DMS114 treated with DMSO at 0.1 percent for 48 hours (cell line): ENCODE measurements at regions not wholly inside any gene's neighbourhood (a gene's known extent, or its start where the extent isn't known, plus 50 kb on each side); places are given as distances from the start of the nearest gene placed in this dataset.
"Not testable (repeated sequence)": the region's sequence is repeated elsewhere in the genome, so short reads cannot be mapped to it uniquely, and the experiment has no call there.

ENCODE experiments used
- DNase-seq: peaks from one replicate; lab custom pipeline; 2025; ENCODE audit not compliant: unreplicated experiment; lab: John Stamatoyannopoulos, UW

DNA sequence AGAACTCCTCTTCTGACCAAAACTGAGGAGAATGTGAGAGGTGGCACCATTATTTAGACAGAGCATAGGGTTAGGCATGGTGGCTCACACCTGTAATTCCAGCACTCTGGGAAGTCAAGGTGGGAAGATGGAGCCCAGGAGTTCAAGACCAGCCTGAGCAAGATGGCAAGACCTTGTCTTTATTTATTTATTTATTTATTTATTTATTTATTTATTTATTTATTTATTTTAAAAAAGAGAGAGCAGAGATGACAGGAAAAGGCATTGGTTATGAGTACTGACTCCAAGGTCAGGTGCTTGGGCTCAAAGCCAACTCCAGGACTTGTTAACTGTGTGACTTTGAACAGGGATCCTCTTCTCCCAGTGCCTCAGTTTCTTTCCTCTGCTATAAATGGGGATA is 217.7 kb downstream of the MEX3B start:
- no peak for DNase-seq

DNA sequence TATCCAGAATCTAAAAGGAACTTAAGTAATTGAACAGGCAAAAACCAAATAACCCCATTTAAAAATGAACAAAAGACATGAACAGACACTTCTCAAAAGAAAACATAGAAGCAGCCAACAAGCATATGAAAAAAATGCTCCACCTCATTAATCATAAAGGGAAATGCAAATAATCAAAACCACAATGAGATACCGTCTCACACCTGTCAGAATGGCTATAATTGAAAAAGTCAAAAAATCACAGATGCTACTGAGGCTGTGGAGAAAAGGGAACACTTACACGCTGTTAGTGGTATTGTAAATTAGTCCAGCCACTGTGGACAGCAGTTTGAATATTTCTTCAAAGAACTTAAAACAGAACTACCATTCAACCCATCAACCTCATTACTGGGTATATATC is 220.7 kb downstream of the MEX3B start:
- DNase-seq = no peak

DNA sequence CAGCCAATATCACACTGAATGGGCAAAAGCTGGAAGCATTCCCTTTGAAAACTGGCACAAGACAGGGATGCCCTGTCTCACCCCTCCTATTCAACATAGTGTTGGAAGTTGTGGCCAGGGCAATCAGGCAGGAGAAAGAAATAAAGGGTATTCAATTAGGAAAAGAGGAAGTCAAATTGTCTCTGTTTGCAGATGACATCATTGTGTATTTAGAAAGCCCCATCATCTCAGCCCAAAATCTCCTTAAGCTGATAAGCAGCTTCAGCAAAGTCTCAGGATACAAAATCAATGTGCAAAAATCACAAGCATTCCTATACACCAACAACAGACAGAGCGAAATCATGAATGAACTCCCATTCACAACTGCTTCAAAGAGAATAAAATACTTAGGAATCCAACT is 223.2 kb downstream of the MEX3B start:
- DNase-seq = not testable (repeated sequence)

DNA sequence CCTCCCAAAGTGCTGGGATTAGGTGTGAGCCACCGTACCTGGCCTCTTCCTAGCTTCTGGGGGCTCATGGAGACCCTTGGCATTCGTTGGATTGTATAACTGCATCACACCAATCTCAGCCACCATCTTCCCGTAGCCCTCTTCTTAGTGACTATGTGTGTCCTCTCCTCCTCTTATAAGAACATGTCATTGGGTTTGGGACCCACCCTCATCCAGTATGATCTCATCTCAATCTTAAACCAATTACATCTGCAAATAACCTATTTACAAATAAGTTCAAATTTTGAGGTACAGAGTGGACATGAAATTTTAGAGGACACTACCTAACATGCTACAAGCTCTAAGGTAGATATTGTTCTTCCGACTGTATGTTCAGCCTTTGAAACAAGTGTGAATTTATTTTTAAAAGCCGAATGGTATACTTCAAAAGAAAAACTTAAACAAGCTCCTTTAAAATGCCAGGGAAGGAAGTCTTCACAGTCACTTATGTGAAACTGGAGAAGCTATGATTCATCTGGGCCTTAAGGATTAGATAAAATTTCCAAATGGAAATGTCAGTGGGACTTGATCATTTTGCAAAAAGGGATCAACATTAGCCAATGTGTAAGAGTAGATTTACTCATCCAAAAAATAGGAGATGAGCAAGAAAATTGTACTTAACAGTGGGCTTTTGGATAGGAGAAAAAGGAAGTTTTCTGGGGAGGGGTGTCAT is 225.7 kb downstream of the MEX3B start:
- DNase-seq = no peak

DNA sequence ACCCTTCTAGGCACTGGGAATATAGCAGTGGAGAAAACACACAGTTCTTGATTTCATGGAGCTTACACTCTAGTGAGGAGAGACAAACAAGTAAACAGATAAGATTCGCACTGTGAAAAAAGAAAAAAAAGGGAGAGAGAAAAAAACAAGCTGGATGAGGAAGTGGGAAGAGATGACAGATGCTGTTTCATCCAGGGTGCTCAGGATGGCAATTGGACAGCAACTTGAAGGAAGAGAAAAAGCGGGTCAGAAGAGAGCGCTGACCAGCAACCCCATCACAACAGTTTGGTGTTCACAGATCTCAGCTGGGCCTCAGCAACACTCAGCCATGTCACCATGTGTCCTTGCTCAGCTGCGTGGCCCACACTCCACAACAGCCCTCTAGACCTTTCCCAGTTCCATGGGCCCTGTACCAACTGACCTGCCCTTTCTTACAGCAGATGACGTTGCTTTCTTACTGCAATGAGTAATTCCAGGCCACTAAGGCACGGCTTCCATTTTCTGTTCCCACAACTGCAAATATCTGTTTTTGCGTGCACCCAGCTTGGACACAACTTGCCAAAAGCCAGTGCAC is 230.8 kb downstream of the MEX3B start:
- DNase-seq = no peak

DNA sequence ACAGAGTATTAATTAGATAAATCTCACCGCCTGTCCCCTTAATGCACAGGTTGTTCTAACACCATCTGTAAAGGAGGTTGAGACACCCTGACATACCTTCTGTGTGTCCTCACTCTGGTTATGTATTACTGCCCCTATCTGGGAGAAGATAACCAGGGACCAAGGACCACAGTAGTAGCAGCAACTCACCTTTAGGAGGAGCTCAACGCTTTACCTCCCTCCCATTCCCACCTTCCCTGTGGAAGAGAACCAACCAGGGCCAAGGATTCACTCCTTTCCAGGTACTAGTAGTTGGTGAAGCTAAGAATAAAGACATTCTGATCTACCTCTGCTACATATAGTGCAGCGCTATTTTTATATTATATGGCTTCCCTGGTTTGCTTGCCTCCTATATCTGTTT is 232.6 kb downstream of the MEX3B start:
- no peak for DNase-seq

DNA sequence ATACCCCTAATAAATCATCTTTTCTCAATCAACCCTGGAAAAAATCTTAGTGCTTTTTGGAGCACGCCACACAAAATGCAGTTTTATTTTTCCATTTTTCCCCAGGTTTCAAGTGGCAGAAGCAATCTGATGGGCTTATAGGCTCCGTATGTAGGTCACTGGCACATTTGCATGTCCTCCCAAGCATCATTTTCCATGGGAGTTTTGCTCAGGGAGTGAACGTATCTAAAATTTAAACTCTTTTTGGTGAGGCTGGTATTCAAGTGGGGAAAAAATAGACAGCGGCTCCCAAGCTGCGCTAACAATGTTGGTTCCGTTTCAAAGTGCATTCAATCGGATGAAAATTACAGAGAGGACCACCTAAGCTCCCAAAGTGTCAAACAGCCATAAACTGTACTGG is 233.4 kb downstream of the MEX3B start:
- no peak for DNase-seq

DNA sequence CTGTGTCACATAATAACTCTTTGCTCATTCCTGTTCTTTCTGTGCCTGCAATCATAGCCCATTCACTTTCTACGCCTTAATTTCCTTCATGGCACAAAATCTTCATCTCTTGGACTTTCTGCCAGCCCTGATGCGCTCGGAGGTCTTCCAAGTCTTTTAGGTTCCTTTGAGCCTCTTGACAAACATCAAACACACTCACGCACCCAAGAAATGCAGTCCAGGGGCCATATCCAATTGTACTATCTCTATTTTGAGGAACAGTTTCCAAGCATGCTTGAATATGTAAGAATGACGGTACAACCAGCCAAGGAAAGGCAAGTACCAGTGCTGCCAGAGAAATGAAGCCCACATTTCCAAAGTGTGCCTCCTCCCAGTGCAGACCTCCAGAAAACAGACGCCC is 234.1 kb downstream of the MEX3B start:
- no peak for DNase-seq

DNA sequence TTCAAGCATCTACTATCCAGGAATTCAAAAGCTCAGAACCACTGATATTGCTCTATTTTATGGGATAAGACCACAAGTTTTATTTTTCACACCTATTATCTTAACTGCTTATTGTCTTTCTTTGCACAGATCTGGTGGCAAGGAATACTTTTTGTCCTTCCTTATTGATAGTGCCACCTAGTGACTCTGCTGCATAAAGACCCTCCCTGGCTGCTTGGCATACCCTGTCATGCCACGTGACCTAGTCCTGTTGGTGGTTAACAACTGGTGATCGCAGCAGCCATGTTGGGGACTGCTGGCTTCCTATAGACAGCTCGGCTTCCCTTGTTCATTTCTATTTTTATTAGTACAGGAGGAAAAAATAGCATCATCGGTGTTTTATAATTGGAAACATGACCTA is 236.3 kb downstream of the MEX3B start:
- DNase-seq = peak; percentile 19

DNA sequence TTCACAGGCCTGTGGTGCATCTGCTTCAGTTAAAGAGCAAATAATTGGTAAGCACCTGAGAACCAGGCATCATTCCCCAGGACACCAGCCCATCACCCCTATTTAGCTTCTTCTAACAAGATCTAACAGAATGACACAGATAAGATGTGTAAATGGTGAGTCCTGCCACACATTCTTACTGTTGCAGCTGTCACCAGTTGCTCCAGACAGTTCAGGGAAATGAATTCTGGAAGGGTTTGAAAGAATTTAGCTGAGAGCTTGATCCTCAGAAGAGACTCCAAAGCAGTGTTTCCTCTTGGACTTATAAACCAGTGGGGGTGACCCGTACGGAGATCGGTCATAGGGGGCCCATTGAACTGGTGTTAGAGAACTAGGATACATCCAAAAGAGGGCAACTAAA is 238.0 kb downstream of the MEX3B start:
- DNase-seq = no peak

DNA sequence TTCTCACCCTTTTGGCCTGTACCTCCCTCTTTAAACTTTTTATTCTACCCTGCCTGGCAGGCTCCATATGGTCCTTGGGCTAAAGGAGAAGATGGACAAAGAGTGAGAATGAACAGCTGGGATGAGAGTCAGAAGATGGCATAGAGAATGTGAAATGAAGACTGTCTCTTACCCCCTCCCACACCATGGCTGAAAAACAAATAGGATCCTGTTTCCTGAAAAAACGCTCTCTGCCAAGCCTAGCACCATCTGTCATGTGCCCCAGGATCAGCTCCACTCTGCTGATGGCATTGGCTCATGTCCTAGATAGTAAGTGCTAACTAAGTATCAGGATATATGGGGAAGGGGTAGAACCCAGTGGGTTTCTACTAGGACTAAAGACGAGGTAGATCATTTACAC is 238.6 kb downstream of the MEX3B start:
- no peak for DNase-seq

DNA sequence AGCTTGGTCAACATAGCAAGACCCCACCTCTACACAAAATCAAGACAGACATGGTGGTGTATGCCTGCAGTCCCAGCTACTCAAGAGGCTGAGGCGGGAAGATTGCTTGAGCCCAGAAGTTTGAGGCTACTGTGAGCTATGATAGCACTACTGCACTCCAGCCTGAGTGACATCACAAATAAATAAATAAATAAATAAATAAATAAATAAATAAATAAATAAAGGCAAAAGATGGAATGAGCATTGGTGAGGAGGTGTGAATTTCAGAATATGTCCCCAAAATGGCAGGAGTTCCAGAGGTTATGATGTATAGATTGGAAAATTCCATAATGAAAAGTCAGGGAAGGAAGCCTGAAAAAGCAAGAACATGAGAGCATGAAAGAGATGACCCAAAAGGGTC is 249.9 kb downstream of the MEX3B start:
- no peak for DNase-seq

DNA sequence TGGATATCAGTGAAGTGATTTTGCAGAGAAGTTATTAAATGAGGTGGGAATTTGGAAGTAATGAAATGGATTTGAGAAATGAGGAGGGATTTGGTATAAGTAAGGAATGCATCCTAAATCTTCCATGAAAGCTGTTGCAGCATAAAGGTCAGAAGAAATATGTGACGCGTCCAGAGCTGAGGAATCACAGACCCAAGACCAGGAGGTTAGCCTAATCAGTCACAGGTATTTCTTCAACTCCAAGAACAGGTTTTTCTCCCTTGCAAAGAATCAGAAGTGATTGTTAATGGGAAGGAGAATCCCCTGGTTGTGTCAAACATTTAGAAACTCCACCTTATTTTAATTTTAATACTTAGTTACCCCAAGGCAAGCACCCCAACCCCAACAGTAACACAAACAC is 253.2 kb downstream of the MEX3B start:
- no peak for DNase-seq

DNA sequence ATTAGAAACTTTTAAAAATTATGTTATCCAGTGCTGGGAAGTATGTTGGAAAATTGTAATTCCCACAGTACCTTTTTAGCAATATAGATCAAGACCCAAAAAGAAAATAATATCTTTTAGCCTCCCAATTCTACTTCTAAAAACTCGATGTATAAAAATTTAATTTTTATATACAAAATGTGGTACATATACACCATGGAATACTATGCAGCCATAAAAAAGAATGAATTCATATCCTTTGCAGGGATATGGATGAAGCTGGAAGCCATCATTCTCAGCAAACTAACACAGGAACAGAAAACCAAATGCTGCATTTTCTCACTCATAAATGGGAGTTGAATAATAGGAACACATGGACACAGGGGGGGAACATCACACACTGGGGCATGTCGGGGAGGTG is 254.5 kb downstream of the MEX3B start:
- not testable (repeated sequence) for DNase-seq

DNA sequence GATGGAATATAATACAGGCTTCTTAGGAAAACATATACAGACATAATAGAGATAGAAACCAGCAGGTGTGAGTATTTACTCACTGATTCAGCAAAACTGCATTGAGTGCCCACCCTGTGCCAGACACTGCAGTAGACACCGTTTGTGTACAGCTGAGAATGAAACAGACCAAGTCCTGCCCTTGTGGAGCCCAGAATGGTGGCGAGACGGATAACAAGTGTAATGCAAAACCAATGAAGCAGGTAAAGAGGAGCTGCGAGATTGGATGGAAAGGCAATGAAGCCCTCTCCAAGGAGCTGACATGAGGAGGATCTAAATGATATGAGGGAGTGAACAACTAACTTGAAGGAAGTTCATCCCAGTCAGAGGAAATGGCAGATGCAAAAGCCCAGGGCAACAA is 256.4 kb downstream of the MEX3B start:
- DNase-seq = no peak

DNA sequence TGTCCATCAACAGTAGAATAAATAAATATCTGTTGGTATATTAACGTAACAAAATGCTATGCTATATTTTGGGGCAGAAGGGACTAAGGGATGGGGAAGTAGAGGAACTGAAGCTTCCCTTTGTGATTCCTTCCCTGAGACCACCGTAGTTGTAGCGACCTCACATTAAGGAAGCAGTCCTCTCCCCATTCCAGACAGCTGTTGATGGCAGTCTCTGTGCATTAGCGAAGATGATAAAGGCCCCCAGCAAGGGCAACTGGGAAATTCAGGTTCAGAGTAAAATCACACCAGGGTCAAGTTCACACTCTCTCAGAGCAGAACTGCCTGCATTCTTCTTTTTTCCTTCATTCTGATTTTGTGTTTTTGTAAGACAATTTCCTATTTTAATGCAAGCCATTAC is 259.0 kb downstream of the MEX3B start:
- no peak for DNase-seq

DNA sequence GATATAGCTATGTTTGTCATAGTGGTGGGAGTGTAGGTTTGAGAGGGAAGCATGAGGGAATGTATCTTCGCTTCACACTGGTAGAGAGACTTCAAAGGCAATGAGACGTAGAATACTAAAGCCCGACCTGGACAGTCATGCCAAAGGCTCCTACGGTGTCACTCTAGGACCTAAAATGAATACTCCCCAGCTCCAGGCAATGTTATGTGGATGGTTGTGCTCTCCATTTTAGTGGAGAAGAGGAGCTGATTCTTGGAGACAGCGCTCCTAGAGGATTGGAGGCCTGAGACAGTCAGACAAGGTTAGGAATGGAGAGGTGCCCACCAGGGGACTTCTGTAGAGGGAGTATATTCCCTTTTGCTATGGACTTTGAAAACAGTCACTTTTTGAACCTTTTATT is 260.1 kb downstream of the MEX3B start:
- DNase-seq = no peak

DNA sequence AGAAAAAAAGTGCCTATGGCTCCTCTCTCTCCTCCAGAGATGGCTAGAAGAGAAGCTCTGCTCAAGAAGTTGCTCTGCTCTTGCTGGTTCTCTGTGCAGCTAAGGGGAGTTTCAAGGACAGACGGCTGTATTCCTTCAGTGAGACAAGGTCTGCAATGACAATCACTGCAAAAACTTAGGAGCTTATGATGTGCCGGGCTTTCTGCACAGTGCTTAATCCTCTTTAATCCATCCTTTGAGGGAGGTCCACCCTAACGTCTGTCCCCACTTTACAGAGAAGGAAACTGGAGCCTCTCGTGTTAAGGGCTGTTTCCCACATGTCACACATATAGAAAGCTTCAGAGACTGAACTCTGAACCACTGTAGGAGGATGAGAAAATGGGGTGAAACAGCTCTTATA is 260.6 kb downstream of the MEX3B start:
- no peak for DNase-seq

DNA sequence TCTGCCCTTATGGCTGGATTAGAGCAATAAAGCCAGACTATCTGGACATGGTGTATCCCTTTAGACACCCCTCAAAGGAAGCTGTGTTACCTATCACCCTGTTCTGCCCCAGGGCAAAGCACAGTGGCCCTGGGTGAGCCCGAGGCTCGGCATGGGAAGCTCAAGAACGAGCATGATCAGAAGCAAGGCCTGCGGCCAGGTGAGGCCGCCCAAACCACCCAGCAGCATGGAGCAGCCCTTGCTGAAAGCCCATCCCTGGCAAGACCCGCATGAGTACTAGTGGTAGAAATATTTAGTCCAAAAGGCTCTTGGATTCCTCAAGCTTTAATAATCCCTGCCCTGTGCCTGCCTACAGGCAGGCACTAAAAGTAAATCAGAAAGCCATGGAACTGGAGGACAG is 261.1 kb downstream of the MEX3B start:
- DNase-seq = no peak

DNA sequence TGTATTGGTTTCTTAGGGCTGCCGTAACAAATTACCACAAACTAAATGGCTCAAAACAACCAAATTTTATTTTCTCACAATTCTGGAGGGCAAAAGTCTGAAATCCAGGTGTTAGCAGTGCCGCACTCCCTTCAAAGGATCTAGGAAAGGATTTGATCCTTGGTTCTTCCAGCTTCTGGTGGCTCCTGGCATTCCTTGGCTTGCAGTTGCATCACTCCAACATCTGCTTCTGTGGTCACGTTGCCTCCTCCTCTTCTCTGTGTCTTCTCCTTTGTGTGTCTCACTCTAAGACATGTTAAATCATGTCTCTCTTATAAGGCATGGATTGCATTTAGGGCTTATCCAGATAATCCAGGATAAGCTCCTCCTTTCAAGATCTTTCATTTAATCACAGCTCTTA is 262.2 kb downstream of the MEX3B start:
- DNase-seq = no peak

DNA sequence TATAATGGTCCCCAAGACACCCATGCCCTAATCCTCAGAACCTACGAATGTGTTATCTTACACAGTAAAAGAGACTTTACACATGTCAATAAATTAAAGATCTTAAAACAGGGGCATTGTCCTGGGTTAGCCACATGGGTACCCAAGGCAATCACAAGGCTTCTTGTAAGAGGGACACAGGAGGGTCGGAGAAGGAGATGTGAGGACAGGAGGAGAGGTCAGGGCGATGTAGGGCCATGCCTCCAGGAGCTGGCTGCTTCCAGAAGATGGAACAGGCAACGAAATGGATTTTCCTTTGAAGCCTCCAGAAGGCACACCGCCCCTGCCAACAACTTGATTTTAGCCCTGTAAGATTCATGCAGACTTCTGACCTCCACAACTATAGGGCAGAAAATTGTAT is 262.7 kb downstream of the MEX3B start:
- DNase-seq = no peak

DNA sequence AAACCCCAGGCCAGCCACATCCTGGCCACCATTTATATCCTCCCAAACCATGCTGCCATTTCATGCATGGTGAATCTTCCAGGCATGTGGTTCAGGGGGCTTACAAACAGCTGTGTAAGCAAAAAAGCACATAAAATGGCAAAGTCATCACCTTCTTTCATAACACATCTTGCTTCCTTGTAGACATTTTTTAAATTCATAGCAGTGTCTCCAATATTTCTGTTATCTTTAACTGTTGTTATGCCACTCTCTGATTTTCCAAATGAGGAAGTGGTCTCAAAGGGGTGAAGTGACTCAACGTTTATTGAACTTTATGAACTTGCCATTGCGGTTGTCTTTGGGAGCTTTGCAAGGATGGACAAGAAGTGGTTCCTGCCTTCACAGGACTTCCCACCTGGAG is 264.4 kb downstream of the MEX3B start:
- no peak for DNase-seq

DNA sequence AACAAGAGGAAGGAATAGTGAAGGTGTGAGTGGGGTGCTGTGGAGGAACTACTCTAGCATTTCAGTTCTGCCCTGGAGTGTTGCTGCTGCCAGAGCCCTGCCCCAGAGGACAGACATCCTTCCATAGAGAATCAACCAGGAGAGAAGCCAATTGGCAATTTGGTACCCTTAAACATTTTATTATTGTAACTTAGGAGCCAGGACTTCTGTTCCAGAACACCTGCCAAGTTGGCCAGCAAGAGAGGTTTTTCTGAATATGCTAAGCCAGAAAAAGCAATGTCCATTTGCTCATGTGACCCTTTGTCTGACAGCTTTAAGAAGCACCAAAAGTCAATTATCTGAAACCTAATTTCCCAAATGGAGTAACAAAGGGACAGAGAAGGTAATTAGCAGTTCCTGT is 264.9 kb downstream of the MEX3B start:
- no peak for DNase-seq
